Coronary artery (tissue), 2 donors: ENCODE measurements at regions not wholly inside any gene's neighbourhood (a gene's known extent, or its start where the extent isn't known, plus 50 kb on each side); places are given as distances from the start of the nearest gene placed in this dataset.

Source experiments
- DNase-seq: peaks from one replicate; pipeline ENCODE4 v3.0.0-alpha.2; 2017; ENCODE audit warnings: low spot score
- H3K27ac ChIP-seq, 2 donors: fragments of 200-600 bp; sonication (generic); one replicate each; pipeline ENCODE4 v1.5.1; 2016 to 2019
- H3K4me3 ChIP-seq: fragments of 200-600 bp; sonication (generic); 2 replicates; pipeline ENCODE4 v1.5.1; 2016; ENCODE audit warnings: mild to moderate bottlenecking, moderate library complexity
- TF ChIP-seq, protein P1 (sequence below): fragments of 200-600 bp; sonication (generic); IDR thresholded peaks from one replicate; pipeline ENCODE4 v1.5.1; 2019; ENCODE audit warnings: antibody characterized with exemption

DNA sequence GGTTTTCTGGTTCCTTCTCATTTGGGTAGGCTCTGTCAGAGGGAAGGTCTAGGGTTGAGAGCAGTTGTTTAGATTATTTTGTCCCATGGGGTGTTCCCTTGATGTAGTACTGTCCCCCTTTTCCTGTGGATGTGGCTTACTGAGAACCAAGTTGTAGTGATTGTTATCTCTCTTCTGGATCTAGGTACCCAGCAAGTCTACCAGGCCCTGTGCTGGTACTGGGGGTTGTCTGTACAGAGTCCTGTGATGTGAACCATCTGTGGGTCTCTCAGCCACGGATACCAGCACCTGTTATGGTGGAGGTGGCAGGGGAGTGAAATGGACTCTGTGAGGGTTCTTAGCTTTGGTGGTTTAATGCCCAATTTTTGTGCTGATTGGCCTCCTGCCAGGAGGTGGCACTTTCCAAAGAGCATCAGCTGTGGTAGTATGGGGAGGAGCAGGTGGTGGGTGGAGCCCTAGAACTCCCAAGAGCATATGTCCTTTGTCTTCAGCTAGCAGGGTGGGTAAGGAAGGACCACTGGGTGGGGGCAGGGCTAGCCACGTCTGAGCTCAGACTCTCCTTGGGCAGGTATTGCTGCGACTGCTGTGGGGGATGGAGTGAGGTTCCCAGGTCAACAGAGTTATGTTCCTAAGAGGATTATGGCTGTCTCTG is 179.3 kb upstream of the BTG1 start:
- DNase-seq: no peak
- Histone ChIP-seq H3K4me3 (no peak overlapping the region), H3K27ac (no peak overlapping the region)
- TF ChIP-seq, protein P1, sequence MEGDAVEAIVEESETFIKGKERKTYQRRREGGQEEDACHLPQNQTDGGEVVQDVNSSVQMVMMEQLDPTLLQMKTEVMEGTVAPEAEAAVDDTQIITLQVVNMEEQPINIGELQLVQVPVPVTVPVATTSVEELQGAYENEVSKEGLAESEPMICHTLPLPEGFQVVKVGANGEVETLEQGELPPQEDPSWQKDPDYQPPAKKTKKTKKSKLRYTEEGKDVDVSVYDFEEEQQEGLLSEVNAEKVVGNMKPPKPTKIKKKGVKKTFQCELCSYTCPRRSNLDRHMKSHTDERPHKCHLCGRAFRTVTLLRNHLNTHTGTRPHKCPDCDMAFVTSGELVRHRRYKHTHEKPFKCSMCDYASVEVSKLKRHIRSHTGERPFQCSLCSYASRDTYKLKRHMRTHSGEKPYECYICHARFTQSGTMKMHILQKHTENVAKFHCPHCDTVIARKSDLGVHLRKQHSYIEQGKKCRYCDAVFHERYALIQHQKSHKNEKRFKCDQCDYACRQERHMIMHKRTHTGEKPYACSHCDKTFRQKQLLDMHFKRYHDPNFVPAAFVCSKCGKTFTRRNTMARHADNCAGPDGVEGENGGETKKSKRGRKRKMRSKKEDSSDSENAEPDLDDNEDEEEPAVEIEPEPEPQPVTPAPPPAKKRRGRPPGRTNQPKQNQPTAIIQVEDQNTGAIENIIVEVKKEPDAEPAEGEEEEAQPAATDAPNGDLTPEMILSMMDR: no peak

DNA sequence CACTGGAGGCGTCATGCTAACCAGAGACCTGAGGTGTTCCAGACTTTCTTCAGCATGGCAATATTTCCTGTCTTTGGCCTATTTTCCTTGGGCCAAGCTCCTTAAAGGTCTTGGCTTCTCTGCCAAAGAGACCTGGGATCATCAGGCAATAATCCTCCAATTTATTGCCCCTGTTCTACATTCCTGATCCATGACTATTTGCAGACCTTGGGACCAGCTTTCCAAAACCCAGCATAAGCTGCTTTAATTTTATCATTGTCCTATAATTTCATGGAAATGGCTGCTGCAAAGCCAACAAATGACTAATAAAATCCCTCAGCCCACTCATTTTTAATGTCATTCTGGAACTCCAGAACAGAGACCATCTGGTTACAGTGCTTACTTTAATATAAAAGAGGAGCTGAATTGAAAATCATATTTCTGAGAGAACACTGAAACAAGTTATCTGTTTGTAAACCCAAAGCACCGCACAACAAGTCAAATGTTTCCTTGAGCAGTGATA is 166.9 kb upstream of the BTG1 start:
- TF ChIP-seq, protein P1: no peak
- H3K4me3 ChIP-seq: no peak overlapping the region
- DNase-seq: no peak
- H3K27ac ChIP-seq: no peak overlapping the region

DNA sequence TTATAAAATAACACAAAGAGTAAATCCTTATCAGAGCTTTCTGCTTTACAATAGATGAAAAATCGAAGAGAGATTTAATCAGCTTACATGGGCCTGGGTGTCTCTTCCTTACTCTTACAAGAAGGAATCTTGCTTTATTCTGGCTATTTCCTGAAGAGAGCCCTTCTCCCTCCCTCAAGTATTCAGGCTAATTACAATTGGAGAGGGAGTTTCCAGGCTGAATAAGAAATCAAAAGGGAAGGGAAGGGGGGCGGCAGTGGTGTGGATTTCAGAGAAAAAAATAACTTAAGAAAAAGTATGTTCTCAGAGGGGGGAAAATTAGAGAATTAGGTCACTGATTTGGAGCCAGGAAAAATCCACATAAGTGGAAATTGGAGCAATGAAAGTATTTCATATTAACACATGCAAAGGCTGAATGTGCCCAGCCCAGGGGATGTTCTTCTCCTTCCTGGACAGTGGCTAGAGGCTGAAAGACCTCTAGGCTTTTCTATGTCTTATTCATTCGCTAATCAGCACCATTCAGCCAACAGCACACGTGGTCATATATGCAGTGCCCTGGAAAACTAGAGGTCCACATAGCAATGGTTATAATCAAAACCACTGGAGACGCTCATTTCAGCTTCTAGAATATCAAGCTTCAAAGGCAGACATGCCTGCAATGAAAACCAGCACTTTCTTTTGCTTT is 158.9 kb upstream of the BTG1 start:
- Histone ChIP-seq H3K4me3 (no peak overlapping the region), H3K27ac (no peak overlapping the region)
- no peak for DNase-seq
- TF ChIP-seq, protein P1: no peak

DNA sequence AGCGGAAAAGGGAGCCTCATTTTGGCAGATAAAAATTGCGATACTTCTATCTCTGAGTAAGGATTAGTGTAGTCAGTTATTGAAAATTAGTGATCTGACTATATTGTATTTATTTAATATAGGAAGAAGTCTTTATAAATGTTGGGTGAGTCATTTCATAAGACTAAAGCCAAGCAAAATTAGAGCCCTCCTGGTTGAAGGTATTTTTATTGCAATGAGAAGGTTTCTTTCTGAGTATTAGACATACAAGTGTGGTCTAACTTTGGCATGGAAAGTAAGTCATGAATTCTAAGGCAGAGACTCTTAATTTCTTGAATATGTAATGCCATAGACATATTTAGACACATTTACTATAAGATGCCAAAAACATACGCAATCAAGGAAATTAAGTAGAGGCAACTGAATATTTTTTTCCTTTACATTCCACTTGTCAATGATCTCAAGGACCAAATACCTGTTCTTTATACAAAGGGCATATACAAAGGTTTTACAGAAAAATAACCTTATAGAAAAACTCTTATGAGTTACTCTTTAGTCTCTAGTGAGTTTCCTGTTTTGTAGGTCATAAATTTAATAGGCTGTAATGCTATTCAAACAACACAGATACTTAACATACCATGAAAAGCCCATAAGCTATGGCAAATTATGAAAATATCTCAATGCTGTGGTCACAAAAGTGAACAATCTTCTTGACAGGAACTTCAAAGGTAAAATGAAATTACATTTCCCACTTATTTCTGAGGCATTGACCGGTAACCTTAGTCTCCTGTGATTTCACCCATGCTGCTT is 156.6 kb upstream of the BTG1 start:
- DNase-seq: no peak
- TF ChIP-seq, protein P1: no peak
- Histone ChIP-seq H3K4me3 (no peak overlapping the region), H3K27ac (no peak overlapping the region)

DNA sequence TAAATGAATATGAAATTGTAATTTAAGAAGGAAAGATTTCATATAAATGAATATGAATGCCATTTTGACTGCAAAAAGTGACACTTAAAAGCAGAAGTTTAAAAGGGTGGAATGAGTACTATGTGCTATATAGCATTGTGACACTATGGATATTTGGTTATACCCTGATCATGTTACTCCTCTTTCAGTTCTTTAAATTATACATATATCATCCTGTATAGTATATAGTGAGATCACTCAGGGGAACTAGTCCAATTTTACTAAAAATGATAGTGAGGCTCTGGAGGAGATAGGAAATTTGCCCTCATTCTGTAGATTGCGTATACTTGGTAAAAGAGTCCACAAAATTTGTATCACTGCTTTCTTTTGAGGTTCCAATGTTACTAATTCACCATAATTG is 155.7 kb upstream of the BTG1 start:
- Histone ChIP-seq H3K4me3 (no peak overlapping the region), H3K27ac (no peak overlapping the region)
- TF ChIP-seq, protein P1: no peak
- DNase-seq: no peak

DNA sequence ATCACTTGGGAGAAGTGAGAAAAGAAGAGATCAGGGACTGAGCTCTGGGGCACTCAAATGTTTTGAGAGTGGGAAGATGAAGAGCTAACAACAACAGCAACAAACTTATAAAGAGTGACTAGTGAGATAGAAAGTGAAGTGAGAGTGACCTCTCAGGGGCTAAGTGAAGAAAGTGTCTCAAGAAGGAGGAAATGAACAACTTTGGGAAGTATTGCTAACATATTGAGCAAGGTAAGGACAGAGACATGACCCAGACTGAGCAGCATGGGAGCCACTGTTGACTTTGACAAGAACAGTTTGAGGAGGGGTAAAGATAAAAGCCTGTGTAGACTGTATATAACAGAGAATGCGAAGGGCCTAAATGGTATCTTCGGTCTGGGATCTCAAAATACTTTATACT is 155.1 kb upstream of the BTG1 start:
- no peak overlapping the region for H3K27ac ChIP-seq
- DNase-seq: no peak
- no peak overlapping the region for H3K4me3 ChIP-seq
- TF ChIP-seq, protein P1: no peak
